Left colon (tissue), 2 donors: ENCODE measurements at regions not wholly inside any gene's neighbourhood (a gene's known extent, or its start where the extent isn't known, plus 50 kb on each side); places are given as distances from the start of the nearest gene placed in this dataset.

Source experiments
- ATAC-seq: fragments of 200-7000 bp; cut with Tn5 transposase; one replicate; pipeline ENCODE4 v1.9.1; 2020; ENCODE audit warnings: mild to moderate bottlenecking, moderate library complexity
- DNase-seq, 2 donors: peaks; one replicate each; pipeline ENCODE4 v3.0.0-alpha.2; 2020
- intact Hi-C, 2 donors: fragments of 100-400 bp; cut with DNase I in 1 of 2; cut with micrococcal nuclease in 1 of 2; formaldehyde crosslinking; loops; one replicate each; pipeline versions ENCODE4 v1.11.2 to v1.14.0; 2022; cut with DNase I, micrococcal nuclease
- donor health status: DM: no; HTN: no; CAD: no.
- donor health status: DM: yes; HTN: yes; CAD: no.

- DNase-seq (no peak), ATAC-seq (no peak)
- intact Hi-C loops: no loop called here
Measured at GRCh38 chr6:149170564-149171452, 146.7 kb upstream of the TAB2 start.

GRCh38 chr6:149173222-149173621 lies 144.3 kb upstream of the TAB2 start:
- ATAC-seq: no peak
- no peak for DNase-seq
- intact Hi-C loops: no loop called here

- no peak for ATAC-seq
- DNase-seq: no peak
- intact Hi-C loops: no loop called here
Measured at GRCh38 chr6:149174962-149175361, 142.6 kb upstream of the TAB2 start.

DNA sequence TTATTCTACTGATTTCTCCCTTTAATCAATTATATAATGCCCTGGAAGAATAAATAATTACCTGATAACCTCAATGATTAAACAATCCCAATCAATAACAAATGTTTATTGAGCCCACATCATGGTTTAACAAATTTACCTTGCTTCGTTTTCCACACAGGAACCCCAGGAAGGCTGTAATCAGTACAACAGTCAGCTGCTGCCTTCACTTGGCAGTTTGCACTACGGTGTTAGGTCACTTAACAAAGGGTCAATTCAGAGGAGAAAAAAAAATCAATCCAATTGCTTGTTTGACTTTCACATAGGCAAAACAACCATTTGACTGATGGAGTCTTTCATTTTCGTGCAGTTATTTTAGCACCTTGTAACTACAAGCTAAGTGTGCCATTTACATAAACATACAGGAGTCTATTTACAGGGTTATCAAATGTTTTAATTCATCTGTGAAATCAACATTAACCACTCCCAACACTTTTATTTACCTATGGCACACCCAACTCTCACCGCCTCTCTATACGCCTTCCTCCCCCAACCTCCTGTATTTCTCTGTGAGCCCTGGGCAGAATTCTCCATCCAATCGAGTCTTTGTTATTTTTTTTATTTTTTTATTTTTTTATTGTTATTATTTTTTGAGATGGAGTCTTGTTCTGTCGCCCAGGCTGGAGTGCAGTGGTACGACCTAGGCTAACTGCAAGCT lies 140.4 kb upstream of the TAB2 start:
- ATAC-seq: peak; percentile 96
- intact Hi-C loops: no loop called here
- no peak for DNase-seq

DNA sequence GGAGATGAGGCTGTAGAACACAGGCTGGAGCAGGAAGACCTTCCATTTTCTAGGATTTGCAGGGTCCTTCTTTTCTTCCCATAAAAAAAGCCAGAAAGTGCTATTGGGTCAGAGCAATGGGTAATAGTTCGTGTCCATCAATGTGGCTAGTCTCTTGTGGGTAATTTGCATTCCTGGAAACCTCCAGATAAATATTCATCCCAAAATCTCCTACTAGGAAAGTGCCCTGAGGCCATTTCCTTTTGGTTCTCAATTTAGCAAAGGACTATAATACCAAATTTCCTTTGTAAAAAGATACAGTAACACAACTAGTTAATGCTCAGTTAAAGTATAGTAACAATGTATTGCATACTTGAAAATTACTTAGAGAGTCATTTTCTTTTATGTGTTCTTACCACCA lies 138.1 kb upstream of the TAB2 start:
- no peak for DNase-seq
- no peak for ATAC-seq
- intact Hi-C loops: no loop called here

- no peak for DNase-seq
- ATAC-seq: no peak
- intact Hi-C loops: no loop called here
Measured at GRCh38 chr6:149181304-149181703, 136.2 kb upstream of the TAB2 start.

GRCh38 chr6:149182262-149182661 lies 135.2 kb upstream of the TAB2 start:
- DNase-seq (peak in 1 of 2 donors; percentile 16), ATAC-seq (no peak)
- intact Hi-C loops: no loop called here

GRCh38 chr6:149184523-149184922 lies 133.0 kb upstream of the TAB2 start:
- ATAC-seq (no peak), DNase-seq (no peak)
- intact Hi-C loops: no loop called here

GRCh38 chr6:149185799-149186357 lies 131.6 kb upstream of the TAB2 start:
- intact Hi-C loops: no loop called here
- no peak for DNase-seq
- no peak for ATAC-seq

- DNase-seq (no peak), ATAC-seq (no peak)
- intact Hi-C loops: no loop called here
Measured at GRCh38 chr6:149186873-149187272, 130.6 kb upstream of the TAB2 start.

DNA sequence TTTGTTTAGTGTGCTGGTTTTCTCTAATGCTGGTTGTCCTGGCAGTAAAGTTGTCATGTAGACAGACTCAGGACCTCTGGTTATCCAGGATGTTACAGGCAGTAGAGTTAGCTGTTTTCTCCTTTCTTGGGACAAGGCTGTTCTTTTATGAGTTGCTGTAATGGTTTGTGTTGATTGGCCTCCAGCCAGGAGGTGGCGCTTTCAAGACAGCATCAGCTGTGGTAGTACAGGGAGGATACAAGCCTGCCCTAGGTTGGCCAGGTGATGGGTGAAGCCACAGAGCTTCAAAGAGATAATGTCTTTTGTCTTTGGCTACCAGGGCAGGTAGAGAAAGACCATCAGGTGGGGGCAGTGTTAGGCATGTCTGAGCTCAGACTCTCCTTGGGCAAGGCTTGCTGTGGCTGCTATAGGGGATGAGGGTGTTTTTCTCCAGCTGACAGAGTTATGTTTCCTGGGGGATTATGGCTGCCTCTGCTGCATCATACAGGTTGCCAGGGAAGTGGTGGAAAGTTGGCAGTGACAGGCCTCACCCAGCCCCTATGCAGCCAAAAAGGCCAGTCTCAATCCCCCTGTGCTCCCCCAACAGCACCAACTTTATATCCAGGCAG lies 127.2 kb upstream of the TAB2 start:
- intact Hi-C loops: no loop called here
- DNase-seq (peak; percentile 62 to 82), ATAC-seq (peak; percentile 76)

- DNase-seq (no peak), ATAC-seq (no peak)
- intact Hi-C loops: no loop called here
Measured at GRCh38 chr6:149194820-149195558, 122.5 kb upstream of the TAB2 start.

- ATAC-seq (no peak), DNase-seq (no peak)
- intact Hi-C loops: no loop called here
Measured at GRCh38 chr6:149196091-149196490, 121.4 kb upstream of the TAB2 start.

DNA sequence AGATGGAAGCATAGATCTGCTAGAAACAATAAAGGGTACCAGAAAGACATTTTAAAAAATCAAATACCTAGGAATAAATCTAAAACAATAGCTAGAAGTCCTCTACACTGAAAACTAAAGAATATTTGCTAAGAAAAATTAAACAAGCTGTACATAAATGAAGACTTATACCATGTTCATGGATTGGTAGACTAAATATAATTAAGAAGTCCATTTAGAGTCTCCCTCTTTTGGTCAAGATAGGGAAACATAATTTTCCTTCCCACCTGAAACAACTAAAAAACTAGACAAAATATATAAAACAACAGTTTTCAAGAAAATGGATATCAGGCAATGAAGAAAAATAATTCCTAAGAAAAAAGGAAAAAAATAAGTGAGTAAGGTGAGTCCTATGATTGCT lies 120.0 kb upstream of the TAB2 start:
- intact Hi-C loops: no loop called here
- no peak for ATAC-seq
- no peak for DNase-seq

DNA sequence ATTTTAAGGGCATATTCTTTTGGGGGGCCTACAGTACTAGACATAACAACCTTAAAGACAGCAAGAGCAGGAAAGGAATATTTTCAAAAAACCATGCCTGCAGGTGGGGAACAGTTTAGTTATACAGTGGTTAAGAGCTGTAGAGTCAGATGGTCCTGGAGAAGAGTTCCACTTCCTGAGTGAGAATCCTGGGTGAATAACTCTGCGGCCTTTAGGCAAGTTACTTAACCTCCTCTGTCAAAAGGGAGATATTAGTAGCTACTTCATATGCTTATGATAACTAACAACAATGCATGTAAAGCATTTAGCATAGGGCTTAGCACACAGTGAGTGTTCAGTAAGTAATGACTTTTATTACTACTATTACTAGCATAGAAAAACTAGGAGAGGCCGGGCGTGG lies 119.2 kb upstream of the TAB2 start:
- intact Hi-C loops: no loop called here
- ATAC-seq (no peak), DNase-seq (no peak)

DNA sequence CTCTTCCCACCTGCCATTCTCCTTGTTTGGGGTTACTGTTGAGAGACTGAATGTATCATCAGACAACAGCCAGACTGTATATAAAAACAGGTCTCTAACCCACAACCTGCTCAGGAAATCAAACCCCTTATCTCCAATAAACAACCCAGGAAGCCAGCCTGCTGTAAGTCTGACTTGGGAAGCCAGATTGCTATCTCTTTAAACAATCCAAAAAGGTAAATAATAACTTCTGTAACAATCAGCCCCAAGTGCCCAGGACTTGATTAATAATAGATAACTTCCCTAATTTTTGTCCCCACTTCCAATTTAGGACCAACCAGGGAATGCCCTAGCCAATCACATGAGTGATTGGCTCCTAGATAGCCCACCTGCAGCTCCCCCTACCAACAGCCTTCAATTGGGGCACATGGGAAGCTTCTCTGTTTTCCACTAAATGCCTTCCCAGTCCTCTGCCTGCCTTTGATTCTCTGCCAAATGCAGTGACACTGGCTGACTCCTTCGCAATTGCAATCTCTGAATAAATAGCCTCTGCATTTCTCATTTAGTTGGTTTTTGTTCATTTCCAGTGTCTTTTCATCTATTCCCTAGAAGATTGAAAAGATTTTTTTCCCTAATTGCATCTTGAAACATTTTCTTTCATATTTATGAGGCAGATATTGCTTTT lies 117.1 kb upstream of the TAB2 start:
- DNase-seq: no peak
- intact Hi-C loops: no loop called here
- no peak for ATAC-seq

- ATAC-seq (no peak), DNase-seq (no peak)
- intact Hi-C loops: no loop called here
Measured at GRCh38 chr6:149201068-149201655, 116.3 kb upstream of the TAB2 start.

DNA sequence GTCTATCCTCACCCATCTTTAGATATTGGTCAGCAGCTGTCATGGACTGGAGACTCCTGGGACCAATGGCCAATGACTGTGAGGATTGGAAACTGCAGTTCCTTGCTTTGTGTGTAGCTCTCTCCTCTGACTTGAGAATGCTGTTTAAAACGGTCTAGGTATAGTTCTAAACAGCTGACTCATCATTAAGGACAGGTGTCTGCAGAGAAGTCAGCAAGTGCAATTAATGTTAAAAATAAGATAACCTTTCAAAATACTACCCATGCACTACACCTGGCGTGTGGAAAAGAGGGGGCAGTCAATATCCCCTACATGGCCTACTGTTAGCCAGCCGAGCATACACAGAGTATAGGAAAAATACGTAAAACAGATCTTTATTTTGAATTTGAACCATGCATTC lies 115.4 kb upstream of the TAB2 start:
- DNase-seq (no peak), ATAC-seq (no peak)
- intact Hi-C loops: no loop called here
